ENCODE measurements at regions not wholly inside any gene's neighbourhood (a gene's known extent, or its start where the extent isn't known, plus 50 kb on each side); places are given as distances from the start of the nearest gene placed in this dataset.

DNA sequence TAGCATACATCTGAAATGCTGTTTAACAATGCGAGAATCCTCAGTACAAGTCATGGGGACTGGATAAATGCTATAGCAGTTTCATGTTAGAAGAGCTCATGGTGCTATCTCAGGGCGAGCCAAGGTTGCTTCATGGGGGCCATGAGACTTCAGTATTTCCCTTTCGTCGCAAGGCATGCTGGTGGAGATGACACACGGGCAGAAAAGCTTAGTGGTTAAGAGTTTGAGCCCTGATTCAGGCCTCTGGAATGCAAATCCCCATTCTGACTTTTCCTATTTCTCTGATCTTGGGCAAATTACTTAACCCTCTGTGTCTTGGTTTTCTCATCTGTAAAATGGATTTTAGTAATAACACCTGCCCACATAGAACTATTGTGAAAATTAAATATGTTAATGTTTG, 57.4 kb upstream of the EPHA4 start:
- TF ChIP-seq, protein P1, sequence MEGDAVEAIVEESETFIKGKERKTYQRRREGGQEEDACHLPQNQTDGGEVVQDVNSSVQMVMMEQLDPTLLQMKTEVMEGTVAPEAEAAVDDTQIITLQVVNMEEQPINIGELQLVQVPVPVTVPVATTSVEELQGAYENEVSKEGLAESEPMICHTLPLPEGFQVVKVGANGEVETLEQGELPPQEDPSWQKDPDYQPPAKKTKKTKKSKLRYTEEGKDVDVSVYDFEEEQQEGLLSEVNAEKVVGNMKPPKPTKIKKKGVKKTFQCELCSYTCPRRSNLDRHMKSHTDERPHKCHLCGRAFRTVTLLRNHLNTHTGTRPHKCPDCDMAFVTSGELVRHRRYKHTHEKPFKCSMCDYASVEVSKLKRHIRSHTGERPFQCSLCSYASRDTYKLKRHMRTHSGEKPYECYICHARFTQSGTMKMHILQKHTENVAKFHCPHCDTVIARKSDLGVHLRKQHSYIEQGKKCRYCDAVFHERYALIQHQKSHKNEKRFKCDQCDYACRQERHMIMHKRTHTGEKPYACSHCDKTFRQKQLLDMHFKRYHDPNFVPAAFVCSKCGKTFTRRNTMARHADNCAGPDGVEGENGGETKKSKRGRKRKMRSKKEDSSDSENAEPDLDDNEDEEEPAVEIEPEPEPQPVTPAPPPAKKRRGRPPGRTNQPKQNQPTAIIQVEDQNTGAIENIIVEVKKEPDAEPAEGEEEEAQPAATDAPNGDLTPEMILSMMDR (conservative IDR thresholded peaks at IDR 0.05) = no peak
- TF ChIP-seq EZH2 (IDR thresholded peaks at IDR 0.05; ENCODE audit: low read depth) = no peak

Measured in PC-9 (cell line).